ENCODE measurements at regions not wholly inside any gene's neighbourhood (a gene's known extent, or its start where the extent isn't known, plus 50 kb on each side); places are given as distances from the start of the nearest gene placed in this dataset.

DNA sequence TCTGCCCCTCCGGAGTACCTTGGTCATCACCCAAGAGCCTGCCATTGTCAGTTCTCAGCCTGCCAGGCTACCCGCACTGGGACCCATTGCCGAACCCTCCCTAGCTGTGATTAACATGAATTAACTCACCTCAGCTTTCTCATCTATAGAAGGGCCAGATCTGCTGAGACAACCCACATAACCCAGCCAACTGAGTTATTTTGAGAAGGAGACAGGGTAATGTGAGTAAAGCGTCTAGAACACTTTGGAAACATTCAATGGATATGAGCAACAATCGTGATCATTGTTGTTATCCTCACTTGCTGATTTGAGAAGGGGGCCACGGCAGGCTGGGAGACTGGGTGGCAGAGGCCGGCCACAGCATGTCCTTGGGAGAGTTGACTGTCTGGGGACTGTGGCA lies 196.8 kb downstream of the GLI2 start:
- FAIRE-seq = no peak
- Histone ChIP-seq H3K27ac (ENCODE audit: extremely low read length, insufficient read depth, low read length) (no peak overlapping the region), H3K79me2 (ENCODE audit: insufficient read depth, low read length) (no peaks in the 10 kb centered on the region), H3K9me3 (ENCODE audit: low read length) (peaks cover 7% of the 10 kb centered on the region), H2AFZ (ENCODE audit: low read length) (no peak overlapping the region), H3K27me3 (ENCODE audit: control insufficient read depth in 1 of 2, insufficient read depth in 2 of 2, low read length in 2 of 2) (peaks cover 2 to 21% of the 10 kb centered on the region in 2 experiments; a peak in 2 of 5 replicates), H3K4me2 (ENCODE audit: low read depth, low read length) (no peak overlapping the region), H3K36me3 (replicated peaks in 1 of 2; ENCODE audit: control insufficient read depth in 1 of 2, insufficient read depth in 2 of 2, low read length in 2 of 2) (no peaks in the 10 kb centered on the region), H4K20me1 (ENCODE audit: insufficient read depth, low read length) (no peaks in the 10 kb centered on the region), H3K4me1 (ENCODE audit: insufficient read depth, low read length) (peaks cover 50% of the 10 kb centered on the region), H3K9ac (ENCODE audit: insufficient read depth, low read depth, low read length) (no peak overlapping the region), H3K4me3 (replicated peaks in 1 of 3; ENCODE audit: insufficient read depth in 1 of 3, low read depth in 2 of 3, low read length in 3 of 3) (no peak overlapping the region)
- ChIA-PET POLR2A (no interaction called here), CTCF (ENCODE audit: low intra/inter-chr PET ratio, low total read pairs) (no interaction called here)
- no peak for TF ChIP-seq HDAC2 (CRISPR knock-in tag; IDR thresholded peaks at IDR 0.05)
- TF ChIP-seq ZNF414 (CRISPR knock-in tag; IDR thresholded peaks at IDR 0.05) = no peak
- TF ChIP-seq SETDB1 (CRISPR knock-in tag; IDR thresholded peaks at IDR 0.05; ENCODE audit: borderline replicate concordance) = no peak
- no peak for TF ChIP-seq CHD4 (IDR thresholded peaks at IDR 0.05; ENCODE audit: borderline replicate concordance, low read length)
- TF ChIP-seq, protein P1, sequence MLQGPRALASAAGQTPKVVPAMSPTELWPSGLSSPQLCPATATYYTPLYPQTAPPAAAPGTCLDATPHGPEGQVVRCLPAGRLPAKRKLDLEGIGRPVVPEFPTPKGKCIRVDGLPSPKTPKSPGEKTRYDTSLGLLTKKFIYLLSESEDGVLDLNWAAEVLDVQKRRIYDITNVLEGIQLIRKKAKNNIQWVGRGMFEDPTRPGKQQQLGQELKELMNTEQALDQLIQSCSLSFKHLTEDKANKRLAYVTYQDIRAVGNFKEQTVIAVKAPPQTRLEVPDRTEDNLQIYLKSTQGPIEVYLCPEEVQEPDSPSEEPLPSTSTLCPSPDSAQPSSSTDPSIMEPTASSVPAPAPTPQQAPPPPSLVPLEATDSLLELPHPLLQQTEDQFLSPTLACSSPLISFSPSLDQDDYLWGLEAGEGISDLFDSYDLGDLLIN (CRISPR knock-in tag; IDR thresholded peaks at IDR 0.05; ENCODE audit: borderline replicate concordance) = no peak
- no peak for TF ChIP-seq HBP1 (CRISPR knock-in tag; IDR thresholded peaks at IDR 0.05; ENCODE audit: low read depth)
- TF ChIP-seq ZNF34 (CRISPR knock-in tag; IDR thresholded peaks at IDR 0.05; ENCODE audit: borderline replicate concordance) = no peak
- no peak for TF ChIP-seq PRDM15 (CRISPR knock-in tag; IDR thresholded peaks at IDR 0.05)
- TF ChIP-seq ZNF256 (CRISPR knock-in tag; conservative IDR thresholded peaks at IDR 0.05) = no peak
- TF ChIP-seq THAP11 (CRISPR knock-in tag; IDR thresholded peaks at IDR 0.05) = no peak
- DNase-seq (ENCODE audit: low spot score) = no peak
- no TSS peak for BruUV-seq (replicated peaks)
- in situ Hi-C loops (cut with HindIII; ENCODE audit: extremely low pct_ligation_motif_present, low pct_unique_long_range_greater_than_20kb) = no loop called here
- no peak for ATAC-seq
- 80% methylated on average over 7 of the region's 7 CpGs for WGBS (ENCODE audit: low lambda C conversion rate)
- intact Hi-C loops (cut with micrococcal nuclease; ENCODE audit: unreplicated experiment) = no loop called here

Measured in HepG2 (cell line).